ENCODE measurements at regions not wholly inside any gene's neighbourhood (a gene's known extent, or its start where the extent isn't known, plus 50 kb on each side); places are given as distances from the start of the nearest gene placed in this dataset.

DNA sequence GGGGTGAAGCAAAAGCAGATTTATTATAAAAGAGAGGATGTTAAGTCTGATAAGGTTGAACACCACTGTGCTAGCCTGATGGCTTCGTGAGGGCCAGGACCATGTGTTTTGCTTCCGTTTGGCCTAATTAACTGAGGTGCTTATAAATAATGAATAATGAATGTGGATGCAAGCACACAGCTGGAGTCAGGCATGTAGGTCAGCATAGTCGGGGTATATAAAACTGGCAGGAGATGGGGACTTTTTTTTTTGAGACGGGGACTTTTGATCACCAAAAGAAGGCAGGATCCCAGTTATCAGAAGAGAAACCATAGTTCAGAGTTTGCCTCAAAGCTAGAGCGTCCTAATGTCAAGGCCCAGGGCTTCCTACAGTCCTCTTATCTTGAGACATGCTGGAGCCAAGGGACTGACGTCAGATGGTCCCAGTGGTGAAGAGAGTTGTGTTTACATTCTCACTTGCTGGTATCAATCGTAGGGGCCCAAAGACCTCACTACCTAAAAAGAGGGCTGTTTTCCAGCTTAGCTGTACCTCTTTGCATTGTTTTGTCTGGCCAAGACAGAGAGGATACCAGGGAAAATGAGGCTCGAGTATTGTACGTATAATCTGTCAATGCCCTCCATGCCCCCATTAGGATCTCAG is 50.4 kb downstream of the RTL9 start:
- H3K36me3 Mint-ChIP-seq (ENCODE audit: unreplicated experiment), result no peaks in the 10 kb centered on the region
- no peaks in the 10 kb centered on the region for H3K27me3 Mint-ChIP-seq (ENCODE audit: unreplicated experiment)
- H3K27ac Mint-ChIP-seq (ENCODE audit: unreplicated experiment), result no peak overlapping the region
- TF ChIP-seq CTCF (IDR thresholded peaks at IDR 0.05; ENCODE audit: partially characterized antibody, unreplicated experiment), result no peak
- no peak overlapping the region for H3K4me3 Mint-ChIP-seq (ENCODE audit: unreplicated experiment)
- H3K9me3 Mint-ChIP-seq (ENCODE audit: unreplicated experiment), result no peaks in the 10 kb centered on the region
- no peak for DNase-seq
- peaks cover 2% of the 10 kb centered on the region for H3K4me1 Mint-ChIP-seq (ENCODE audit: low read depth, unreplicated experiment)

GRCh38 chrX:110409925-110410324 is 51.3 kb downstream of the RTL9 start:
- DNase-seq, result no peak
- Mint-ChIP-seq H3K9me3 (ENCODE audit: unreplicated experiment) (no peaks in the 10 kb centered on the region), H3K36me3 (ENCODE audit: unreplicated experiment) (no peaks in the 10 kb centered on the region), H3K27ac (ENCODE audit: unreplicated experiment) (no peak overlapping the region), H3K4me3 (ENCODE audit: unreplicated experiment) (no peak overlapping the region), H3K4me1 (ENCODE audit: low read depth, unreplicated experiment) (peaks cover 2% of the 10 kb centered on the region), H3K27me3 (ENCODE audit: unreplicated experiment) (no peaks in the 10 kb centered on the region)
- TF ChIP-seq CTCF (IDR thresholded peaks at IDR 0.05; ENCODE audit: partially characterized antibody, unreplicated experiment), result no peak

DNA sequence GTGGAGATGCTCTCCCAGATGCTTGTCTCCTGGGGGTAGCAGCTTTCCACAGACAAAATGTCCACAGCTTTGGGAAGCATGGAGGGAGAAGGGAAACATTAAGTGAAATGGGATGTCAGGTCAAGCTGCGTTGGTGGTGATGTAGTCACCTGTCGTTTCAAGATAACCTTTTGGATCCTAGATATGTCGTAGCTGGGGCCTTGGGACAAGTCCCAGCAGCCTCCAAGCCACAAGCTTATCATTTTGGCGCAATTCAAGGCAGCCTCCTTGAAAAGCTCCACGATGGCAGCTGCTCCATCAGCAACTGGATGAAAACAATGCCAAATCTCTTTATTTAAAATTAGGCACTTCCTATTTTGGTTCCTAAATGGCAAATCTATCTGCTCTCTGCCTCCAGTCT is 52.0 kb downstream of the RTL9 start:
- no peak overlapping the region for H3K27ac Mint-ChIP-seq (ENCODE audit: unreplicated experiment)
- H3K27me3 Mint-ChIP-seq (ENCODE audit: unreplicated experiment), result no peaks in the 10 kb centered on the region
- peaks cover 2% of the 10 kb centered on the region for H3K4me1 Mint-ChIP-seq (ENCODE audit: low read depth, unreplicated experiment)
- no peak for DNase-seq
- no peak for TF ChIP-seq CTCF (IDR thresholded peaks at IDR 0.05; ENCODE audit: partially characterized antibody, unreplicated experiment)
- no peak overlapping the region for H3K4me3 Mint-ChIP-seq (ENCODE audit: unreplicated experiment)
- H3K36me3 Mint-ChIP-seq (ENCODE audit: unreplicated experiment), result no peaks in the 10 kb centered on the region
- H3K9me3 Mint-ChIP-seq (ENCODE audit: unreplicated experiment), result no peaks in the 10 kb centered on the region

DNA sequence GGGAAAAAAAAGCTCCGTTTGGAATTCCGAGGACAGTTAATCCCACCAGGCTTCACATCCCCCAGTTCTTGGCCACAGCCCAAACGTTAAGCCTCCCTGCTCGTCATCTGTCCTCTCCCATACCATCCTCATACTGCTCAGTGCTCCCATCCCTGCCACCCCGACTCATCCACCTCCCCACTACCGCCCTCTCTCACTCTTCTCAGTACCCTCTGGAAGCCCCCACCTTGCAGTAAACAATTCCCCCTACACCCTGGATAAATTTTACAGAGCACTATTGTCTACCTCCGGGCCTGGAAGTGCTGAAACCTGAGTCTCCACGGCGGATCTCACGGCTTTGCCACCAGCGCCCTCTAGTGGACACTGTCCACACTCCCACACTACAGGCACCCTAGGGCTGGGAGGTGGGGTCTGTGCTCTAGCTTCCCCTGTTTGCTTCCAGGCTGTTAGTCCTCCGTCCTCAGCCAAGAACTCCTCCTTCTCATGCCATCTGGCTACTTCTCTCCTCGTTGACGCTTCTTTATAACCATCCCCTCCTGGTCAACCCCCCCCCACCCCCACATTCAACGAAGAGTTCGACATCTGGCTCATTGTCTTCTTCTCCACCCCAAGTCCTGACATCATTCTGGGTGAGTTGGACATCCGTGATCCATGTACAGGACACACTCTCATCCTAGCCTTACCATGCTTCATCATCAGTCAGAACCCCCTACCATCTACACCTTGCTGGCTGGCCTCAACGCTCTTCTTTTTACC is 54.5 kb downstream of the RTL9 start:
- peak overlapping the region; percentile 20 for H3K4me3 Mint-ChIP-seq (ENCODE audit: unreplicated experiment)
- no peaks in the 10 kb centered on the region for H3K27me3 Mint-ChIP-seq (ENCODE audit: unreplicated experiment)
- peak overlapping the region; percentile 66 for H3K27ac Mint-ChIP-seq (ENCODE audit: unreplicated experiment)

More for the DNA sequence above, 54.5 kb downstream of the RTL9 start:
- TF ChIP-seq CTCF (IDR thresholded peaks at IDR 0.05; ENCODE audit: partially characterized antibody, unreplicated experiment), result peak; percentile 75
- no peaks in the 10 kb centered on the region for H3K36me3 Mint-ChIP-seq (ENCODE audit: unreplicated experiment)
- H3K4me1 Mint-ChIP-seq (ENCODE audit: low read depth, unreplicated experiment), result peaks cover 5% of the 10 kb centered on the region
- H3K9me3 Mint-ChIP-seq (ENCODE audit: unreplicated experiment), result no peaks in the 10 kb centered on the region
- peak; percentile 79 for DNase-seq

All from glutamatergic neuron (in vitro differentiated cells).